ENCODE measurements at regions not wholly inside any gene's neighbourhood (a gene's known extent, or its start where the extent isn't known, plus 50 kb on each side); places are given as distances from the start of the nearest gene placed in this dataset.
"Not testable (repeated sequence)": the region's sequence is repeated elsewhere in the genome, so short reads cannot be mapped to it uniquely, and the experiment has no call there.

DNA sequence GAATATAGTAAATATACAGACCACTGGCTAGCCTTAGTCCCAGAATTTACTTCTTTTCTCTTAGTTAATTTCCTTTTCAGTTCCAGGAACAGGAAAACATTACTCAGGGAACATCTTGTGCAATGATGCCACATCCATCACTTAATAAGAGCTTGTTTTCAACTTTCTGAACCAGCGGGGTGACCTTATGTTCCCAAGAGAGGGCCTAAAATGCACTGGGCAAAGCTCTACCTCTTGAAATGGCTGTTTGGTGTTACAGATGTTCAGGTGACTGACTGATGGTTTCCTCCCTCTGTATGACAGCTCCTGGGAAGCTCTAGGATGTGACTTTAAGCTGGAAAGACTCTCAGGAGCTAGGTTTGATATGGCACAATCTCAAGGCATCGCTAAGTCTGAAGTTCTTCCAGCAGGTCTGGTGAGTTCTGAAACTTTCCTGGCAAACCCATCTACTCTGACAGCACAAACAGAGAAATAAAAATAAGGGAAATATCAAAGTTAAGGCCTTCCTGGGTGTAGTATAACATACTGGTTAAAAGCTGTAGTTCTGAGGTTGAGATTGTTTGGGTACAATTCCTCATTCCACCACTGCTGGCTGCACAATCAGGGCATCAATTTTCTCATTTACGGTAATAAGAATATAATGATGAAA lies 98.6 kb downstream of the ZIC1 start:
- no peak for DNase-seq (ENCODE audit: low read depth)

DNA sequence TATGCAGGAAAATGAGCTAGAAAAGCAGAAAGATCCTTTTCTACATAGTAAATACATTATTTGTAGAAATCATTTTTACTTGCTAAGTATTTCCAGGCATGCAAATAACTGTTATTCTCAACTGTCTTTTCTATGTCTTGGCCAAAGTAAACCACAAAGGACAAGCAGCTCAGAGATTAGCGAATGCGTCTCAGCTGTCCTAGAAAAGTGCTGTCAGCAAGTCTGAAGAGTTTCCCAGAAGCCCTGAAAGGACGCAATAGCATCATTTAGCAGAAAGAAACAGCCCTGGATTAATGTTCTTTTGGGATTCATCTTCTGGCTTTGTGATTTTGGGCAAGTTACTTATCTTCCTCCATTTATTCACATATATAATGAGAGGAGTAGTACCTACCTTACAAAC lies 100.3 kb downstream of the ZIC1 start:
- TF ChIP-seq, protein P1, sequence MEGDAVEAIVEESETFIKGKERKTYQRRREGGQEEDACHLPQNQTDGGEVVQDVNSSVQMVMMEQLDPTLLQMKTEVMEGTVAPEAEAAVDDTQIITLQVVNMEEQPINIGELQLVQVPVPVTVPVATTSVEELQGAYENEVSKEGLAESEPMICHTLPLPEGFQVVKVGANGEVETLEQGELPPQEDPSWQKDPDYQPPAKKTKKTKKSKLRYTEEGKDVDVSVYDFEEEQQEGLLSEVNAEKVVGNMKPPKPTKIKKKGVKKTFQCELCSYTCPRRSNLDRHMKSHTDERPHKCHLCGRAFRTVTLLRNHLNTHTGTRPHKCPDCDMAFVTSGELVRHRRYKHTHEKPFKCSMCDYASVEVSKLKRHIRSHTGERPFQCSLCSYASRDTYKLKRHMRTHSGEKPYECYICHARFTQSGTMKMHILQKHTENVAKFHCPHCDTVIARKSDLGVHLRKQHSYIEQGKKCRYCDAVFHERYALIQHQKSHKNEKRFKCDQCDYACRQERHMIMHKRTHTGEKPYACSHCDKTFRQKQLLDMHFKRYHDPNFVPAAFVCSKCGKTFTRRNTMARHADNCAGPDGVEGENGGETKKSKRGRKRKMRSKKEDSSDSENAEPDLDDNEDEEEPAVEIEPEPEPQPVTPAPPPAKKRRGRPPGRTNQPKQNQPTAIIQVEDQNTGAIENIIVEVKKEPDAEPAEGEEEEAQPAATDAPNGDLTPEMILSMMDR (IDR thresholded peaks at IDR 0.05; ENCODE audit: control insufficient read depth, insufficient read depth, low read depth, low read length, missing control alignments), result no peak
- no peak for DNase-seq (ENCODE audit: low read depth)
- no peak overlapping the region for H3K4me3 ChIP-seq (ENCODE audit: control insufficient read depth, low read depth, low read length)

More for the DNA sequence above, 98.6 kb downstream of the ZIC1 start:
- TF ChIP-seq, protein P1 (IDR thresholded peaks at IDR 0.05; ENCODE audit: control insufficient read depth, insufficient read depth, low read depth, low read length, missing control alignments), result no peak
- no peak overlapping the region for H3K4me3 ChIP-seq (ENCODE audit: control insufficient read depth, low read depth, low read length)

DNA sequence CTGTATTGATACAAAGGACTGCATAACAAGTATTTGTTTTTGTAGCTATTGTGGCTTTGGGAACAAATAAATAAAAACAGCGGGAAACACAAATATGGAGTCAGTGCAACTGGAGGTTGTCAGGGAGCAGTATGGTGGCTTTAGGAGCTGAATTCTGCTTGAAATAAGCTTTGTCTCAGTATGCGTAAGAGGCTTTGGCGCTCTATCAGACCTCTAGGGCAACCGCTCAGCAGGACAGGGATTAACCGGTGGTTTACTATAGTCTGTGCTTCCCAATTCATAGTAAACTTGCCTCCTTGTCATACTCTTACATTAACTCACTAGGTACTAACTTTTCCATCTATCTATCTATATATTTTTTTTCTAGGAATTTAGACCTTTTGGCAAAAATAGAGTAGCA lies 104.6 kb downstream of the ZIC1 start:
- TF ChIP-seq, protein P1 (IDR thresholded peaks at IDR 0.05; ENCODE audit: control insufficient read depth, insufficient read depth, low read depth, low read length, missing control alignments), result no peak
- H3K4me3 ChIP-seq (ENCODE audit: control insufficient read depth, low read depth, low read length), result no peak overlapping the region
- no peak for DNase-seq (ENCODE audit: low read depth)

DNA sequence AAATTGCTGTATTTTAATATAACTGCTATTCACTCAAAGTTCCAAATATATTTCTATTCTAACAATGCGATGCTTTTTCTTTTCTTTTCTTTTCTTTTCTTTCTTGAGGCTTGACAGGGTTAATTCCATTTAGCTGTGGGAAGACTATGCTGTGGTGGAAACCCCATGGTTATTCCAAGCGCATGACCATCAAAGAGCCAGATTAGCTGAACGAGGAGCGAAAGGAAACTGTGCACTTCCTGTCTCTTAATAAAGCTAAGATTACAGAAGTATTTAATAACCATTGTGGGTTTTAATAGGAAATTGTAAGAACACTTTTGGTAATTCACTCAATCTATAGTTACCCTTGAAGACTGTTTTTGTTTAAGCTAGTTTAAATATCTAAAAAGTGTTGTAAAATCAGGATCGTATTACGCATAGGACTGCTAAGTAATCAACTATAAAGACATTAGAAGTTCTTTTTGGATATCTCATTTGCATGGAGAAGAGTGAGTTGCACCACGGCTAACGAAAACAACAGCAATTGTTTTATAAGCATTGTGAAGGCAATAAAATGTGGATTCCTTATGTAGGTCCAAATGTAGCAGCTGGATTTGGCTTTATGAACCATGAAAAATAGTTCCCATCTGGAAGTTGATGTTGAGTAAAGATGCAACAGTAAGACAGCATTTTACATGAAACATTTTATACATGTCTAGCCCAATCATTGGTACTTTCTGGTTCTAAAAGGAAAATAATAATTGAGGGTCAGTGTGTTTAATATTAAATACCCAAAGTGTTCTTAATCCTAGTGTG lies 105.4 kb downstream of the ZIC1 start:
- TF ChIP-seq, protein P1 (IDR thresholded peaks at IDR 0.05; ENCODE audit: control insufficient read depth, insufficient read depth, low read depth, low read length, missing control alignments), result no peak
- H3K4me3 ChIP-seq (ENCODE audit: control insufficient read depth, low read depth, low read length), result no peak overlapping the region
- no peak for DNase-seq (ENCODE audit: low read depth)

DNA sequence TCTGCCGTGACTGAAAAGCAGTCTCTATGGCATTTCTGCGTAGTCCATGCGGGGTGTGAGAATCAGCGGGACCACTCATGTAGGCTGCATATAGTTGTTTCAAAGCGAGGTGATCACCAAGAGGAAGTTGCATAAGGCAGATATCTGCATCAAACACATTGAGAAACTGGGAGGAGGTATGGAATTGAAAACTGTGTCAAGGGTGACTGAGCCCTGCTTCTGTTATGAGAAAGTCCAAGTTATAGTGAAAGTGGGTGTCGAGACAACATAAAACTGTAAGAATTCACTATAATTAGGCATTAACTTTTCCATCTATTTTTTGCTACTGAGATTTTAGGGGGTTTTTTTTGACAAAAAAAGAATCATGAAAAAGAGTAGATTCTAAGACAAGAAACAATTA lies 109.3 kb downstream of the ZIC1 start:
- DNase-seq (ENCODE audit: low read depth), result no peak
- TF ChIP-seq, protein P1 (IDR thresholded peaks at IDR 0.05; ENCODE audit: control insufficient read depth, insufficient read depth, low read depth, low read length, missing control alignments), result no peak
- H3K4me3 ChIP-seq (ENCODE audit: control insufficient read depth, low read depth, low read length), result no peak overlapping the region

DNA sequence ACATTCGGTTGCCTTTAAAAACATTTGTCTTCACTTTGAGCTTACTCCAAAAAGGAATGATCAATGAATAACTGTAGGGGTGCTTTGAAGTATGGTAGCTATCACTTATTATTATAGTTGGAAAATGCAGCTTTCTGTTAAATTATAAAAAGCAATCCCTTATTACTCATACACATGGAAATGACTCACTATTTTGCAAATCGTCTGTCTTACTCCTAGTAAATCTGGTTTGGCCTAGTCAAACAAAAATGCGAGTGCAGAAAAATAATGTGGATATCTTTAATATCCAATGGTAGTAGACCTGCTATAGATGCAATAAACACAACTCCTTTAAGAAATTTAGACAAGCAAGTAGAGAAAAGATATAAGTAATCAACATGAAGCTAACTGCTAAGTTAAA lies 112.5 kb downstream of the ZIC1 start:
- DNase-seq (ENCODE audit: low read depth), result peak; percentile 25
- TF ChIP-seq, protein P1 (IDR thresholded peaks at IDR 0.05; ENCODE audit: control insufficient read depth, insufficient read depth, low read depth, low read length, missing control alignments), result no peak
- no peak overlapping the region for H3K4me3 ChIP-seq (ENCODE audit: control insufficient read depth, low read depth, low read length)

DNA sequence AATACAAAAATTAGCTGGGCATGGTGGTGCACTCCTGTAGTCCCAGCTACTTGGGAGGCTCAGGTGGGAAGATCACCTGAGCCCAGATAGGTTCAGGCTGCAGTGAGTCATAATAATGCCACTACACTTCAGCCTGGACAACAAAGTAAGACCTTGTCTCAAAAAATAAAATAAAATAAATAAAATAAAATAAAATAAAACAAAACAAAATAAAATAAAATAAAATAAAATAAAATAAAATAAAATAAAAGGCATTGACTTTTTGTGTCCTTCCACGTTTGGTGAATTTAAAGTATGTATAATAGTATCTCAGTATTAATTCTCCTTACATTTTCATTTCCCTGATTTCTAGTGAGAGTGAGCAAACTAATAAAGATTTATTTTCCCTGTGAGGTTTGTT lies 113.6 kb downstream of the ZIC1 start:
- DNase-seq (ENCODE audit: low read depth); H3K4me3 ChIP-seq (ENCODE audit: control insufficient read depth, low read depth, low read length): not testable (repeated sequence)
